Mucosa of rectum (tissue), 2 donors: ENCODE measurements at regions not wholly inside any gene's neighbourhood (a gene's known extent, or its start where the extent isn't known, plus 50 kb on each side); places are given as distances from the start of the nearest gene placed in this dataset.

Experiments used
- H3K27ac ChIP-seq, 2 donors: one replicate each; pipeline ENCODE4 v1.7.0; 2013; ENCODE audit warnings: inconsistent platforms in 2 of 2, low read depth in 2 of 2, low read length in 2 of 2
- H3K27me3 ChIP-seq, 2 donors: one replicate each; pipeline ENCODE4 v1.7.0; 2013; ENCODE audit warnings: low read length in 2 of 2; ENCODE audit not compliant: control insufficient read depth in 2 of 2, insufficient read depth in 2 of 2
- H3K36me3 ChIP-seq, 2 donors: one replicate each; pipeline ENCODE4 v1.7.0; 2013; ENCODE audit warnings: low read length in 2 of 2; ENCODE audit not compliant: control insufficient read depth in 2 of 2, insufficient read depth in 2 of 2
- H3K4me1 ChIP-seq, 2 donors: one replicate each; pipeline ENCODE4 v1.7.0; 2013; ENCODE audit warnings: low read length in 2 of 2, mild to moderate bottlenecking in 1 of 2; ENCODE audit not compliant: control insufficient read depth in 2 of 2, insufficient read depth in 2 of 2
- H3K4me3 ChIP-seq, 2 donors: one replicate each; pipeline ENCODE4 v1.7.0; 2013; ENCODE audit warnings: low read length in 2 of 2
- H3K9ac ChIP-seq, 2 donors: one replicate each; pipeline ENCODE4 v1.7.0; 2013; ENCODE audit warnings: low read length in 2 of 2, low read depth in 1 of 2, mild to moderate bottlenecking in 1 of 2
- H3K9me3 ChIP-seq, 2 donors: one replicate each; pipeline ENCODE4 v1.7.0; 2013; ENCODE audit warnings: low read length in 2 of 2; ENCODE audit not compliant: control insufficient read depth in 2 of 2
- donor health status: healthy.
- donor health status: Normal muscosa, but diverticular disease.

GRCh38 chr2:200740907-200741306 lies 70.8 kb upstream of the BZW1 start:
- peak overlapping the region in 1 of 2 donors; percentile 29 for H3K4me3 ChIP-seq
- H3K9me3 ChIP-seq: no peaks in the 10 kb centered on the region
- H3K27ac ChIP-seq: peak overlapping the region; percentile 85 to 95
- no peaks in the 10 kb centered on the region for H3K27me3 ChIP-seq
- no peaks in the 10 kb centered on the region for H3K36me3 ChIP-seq
- H3K4me1 ChIP-seq: peaks cover 12 to 27% of the 10 kb centered on the region in 2 donors
- peak overlapping the region in 1 of 2 donors; percentile 40 for H3K9ac ChIP-seq

GRCh38 chr2:200741468-200742202 lies 70.1 kb upstream of the BZW1 start:
- Histone ChIP-seq H3K9me3 (no peaks in the 10 kb centered on the region), H3K4me3 (peak overlapping the region in 1 of 2 donors; percentile 24), H3K9ac (peak overlapping the region in 1 of 2 donors; percentile 58), H3K36me3 (no peaks in the 10 kb centered on the region), H3K4me1 (peaks cover 12 to 33% of the 10 kb centered on the region in 2 donors), H3K27me3 (no peaks in the 10 kb centered on the region), H3K27ac (peak overlapping the region; percentile 85 to 95)

GRCh38 chr2:200742426-200742825 lies 69.3 kb upstream of the BZW1 start:
- Histone ChIP-seq H3K4me3 (no peak overlapping the region), H3K9me3 (no peaks in the 10 kb centered on the region), H3K36me3 (no peaks in the 10 kb centered on the region), H3K4me1 (peaks cover 12 to 36% of the 10 kb centered on the region in 2 donors), H3K9ac (no peak overlapping the region), H3K27me3 (no peaks in the 10 kb centered on the region), H3K27ac (peak overlapping the region; percentile 32 to 95)

- Histone ChIP-seq H3K9ac (no peak overlapping the region), H3K27ac (no peak overlapping the region)
These were observed 68.6 kb upstream of the BZW1 start for GRCh38 chr2:200743042-200743676.

GRCh38 chr2:200744201-200744602 lies 67.5 kb upstream of the BZW1 start:
- Histone ChIP-seq H3K9me3 (no peaks in the 10 kb centered on the region), H3K4me1 (peaks cover 12 to 47% of the 10 kb centered on the region in 2 donors), H3K9ac (no peak overlapping the region), H3K27me3 (no peaks in the 10 kb centered on the region), H3K36me3 (no peaks in the 10 kb centered on the region), H3K27ac (no peak overlapping the region), H3K4me3 (no peak overlapping the region)

More at GRCh38 chr2:200743042-200743676, 68.6 kb upstream of the BZW1 start:
- Histone ChIP-seq H3K36me3 (no peaks in the 10 kb centered on the region), H3K9me3 (no peaks in the 10 kb centered on the region), H3K4me3 (no peak overlapping the region), H3K27me3 (no peaks in the 10 kb centered on the region), H3K4me1 (peaks cover 12 to 43% of the 10 kb centered on the region in 2 donors)

- Histone ChIP-seq H3K27ac (no peak overlapping the region), H3K4me3 (no peak overlapping the region), H3K4me1 (peaks cover 12 to 39% of the 10 kb centered on the region in 2 donors), H3K36me3 (no peaks in the 10 kb centered on the region), H3K27me3 (no peaks in the 10 kb centered on the region), H3K9me3 (no peaks in the 10 kb centered on the region), H3K9ac (no peak overlapping the region)
These were observed 65.4 kb upstream of the BZW1 start for GRCh38 chr2:200746301-200746700.

- H3K4me3 ChIP-seq: no peak overlapping the region
- peak overlapping the region in 1 of 2 donors; percentile 36 for H3K27ac ChIP-seq
- H3K9me3 ChIP-seq: no peaks in the 10 kb centered on the region
- H3K4me1 ChIP-seq: peaks cover 0 to 25% of the 10 kb centered on the region in 2 donors
- no peaks in the 10 kb centered on the region for H3K36me3 ChIP-seq
- H3K27me3 ChIP-seq: no peaks in the 10 kb centered on the region
- H3K9ac ChIP-seq: peak overlapping the region in 1 of 2 donors; percentile 35
These were observed 63.8 kb upstream of the BZW1 start for GRCh38 chr2:200747668-200748618.

GRCh38 chr2:200748779-200749178 lies 62.9 kb upstream of the BZW1 start:
- no peak overlapping the region for H3K27ac ChIP-seq
- H3K4me3 ChIP-seq: no peak overlapping the region
- H3K27me3 ChIP-seq: no peaks in the 10 kb centered on the region

GRCh38 chr2:200749631-200750322 lies 61.9 kb upstream of the BZW1 start:
- Histone ChIP-seq H3K36me3 (no peaks in the 10 kb centered on the region), H3K9ac (no peak overlapping the region), H3K9me3 (no peaks in the 10 kb centered on the region), H3K27ac (no peak overlapping the region), H3K27me3 (no peaks in the 10 kb centered on the region), H3K4me1 (peaks cover 0 to 25% of the 10 kb centered on the region in 2 donors), H3K4me3 (no peak overlapping the region)

More at GRCh38 chr2:200748779-200749178, 62.9 kb upstream of the BZW1 start:
- H3K36me3 ChIP-seq: no peaks in the 10 kb centered on the region
- no peak overlapping the region for H3K9ac ChIP-seq
- H3K4me1 ChIP-seq: peaks cover 0 to 25% of the 10 kb centered on the region in 2 donors
- no peaks in the 10 kb centered on the region for H3K9me3 ChIP-seq
